T47D (cell line): ENCODE measurements at regions not wholly inside any gene's neighbourhood (a gene's known extent, or its start where the extent isn't known, plus 50 kb on each side); places are given as distances from the start of the nearest gene placed in this dataset.
"Not testable (repeated sequence)": the region's sequence is repeated elsewhere in the genome, so short reads cannot be mapped to it uniquely, and the experiment has no call there.

Experiments used
- DNase-seq, 2 experiments: peaks; one replicate each; pipeline versions ENCODE4 v3.0.0 to v3.0.0-alpha.2; 2011 to 2012; ENCODE audit warnings: low read depth in 1 of 2, low spot score in 1 of 2
- JUND ChIP-seq: IDR thresholded peaks from 2 replicates; pipeline ENCODE4 v1.6.1; 2012; ENCODE audit warnings: low read depth
- in situ Hi-C: cut with HindIII; loops from 2 replicates; pipeline ENCODE4 v1.10.0; 2016; ENCODE audit warnings: low sequenced_read_pairs, low pct_unique_long_range_greater_than_20kb

- no peak for DNase-seq
- in situ Hi-C loops = no loop called here
- no peak for TF ChIP-seq JUND
Measured at GRCh38 chr13:90568165-90568564, 779.3 kb upstream of the MIR17HG start.

- in situ Hi-C loops = no loop called here
- no peak for TF ChIP-seq JUND
- no peak for DNase-seq
Measured at GRCh38 chr13:90576067-90576466, 771.4 kb upstream of the MIR17HG start.

- in situ Hi-C loops = no loop called here
- TF ChIP-seq JUND = no peak
- DNase-seq = no peak
Measured at GRCh38 chr13:90577726-90578125, 769.8 kb upstream of the MIR17HG start.

- in situ Hi-C loops = no loop called here
- DNase-seq = no peak
Measured at GRCh38 chr13:90585392-90585791, 762.1 kb upstream of the MIR17HG start.

GRCh38 chr13:90591260-90591926 is 756.1 kb upstream of the MIR17HG start:
- in situ Hi-C loops = no loop called here
- TF ChIP-seq JUND = no peak
- DNase-seq = peak in 1 of 2 experiments; percentile 5

More at GRCh38 chr13:90585392-90585791, 762.1 kb upstream of the MIR17HG start:
- no peak for TF ChIP-seq JUND

GRCh38 chr13:90591927-90592268 is 755.6 kb upstream of the MIR17HG start:
- TF ChIP-seq JUND = no peak
- in situ Hi-C loops = no loop called here
- no peak for DNase-seq

- in situ Hi-C loops = no loop called here
- DNase-seq = no peak
- TF ChIP-seq JUND = no peak
Measured at GRCh38 chr13:90592943-90593342, 754.5 kb upstream of the MIR17HG start.

- in situ Hi-C loops = no loop called here
- no peak for TF ChIP-seq JUND
- no peak for DNase-seq
Measured at GRCh38 chr13:90594681-90595080, 752.8 kb upstream of the MIR17HG start.

GRCh38 chr13:90605664-90606063 is 741.8 kb upstream of the MIR17HG start:
- DNase-seq = no peak
- no peak for TF ChIP-seq JUND
- in situ Hi-C loops = no loop called here

GRCh38 chr13:90606921-90607320 is 740.6 kb upstream of the MIR17HG start:
- in situ Hi-C loops, DNase-seq: not testable (repeated sequence)

- no peak for TF ChIP-seq JUND
- DNase-seq = no peak
- in situ Hi-C loops = no loop called here
Measured at GRCh38 chr13:90612391-90612790, 735.1 kb upstream of the MIR17HG start.

- in situ Hi-C loops = no loop called here
- DNase-seq = no peak
- no peak for TF ChIP-seq JUND
Measured at GRCh38 chr13:90613076-90613795, 734.3 kb upstream of the MIR17HG start.

- DNase-seq = no peak
- TF ChIP-seq JUND = no peak
- in situ Hi-C loops = no loop called here
Measured at GRCh38 chr13:90615236-90615635, 732.3 kb upstream of the MIR17HG start.

- in situ Hi-C loops = no loop called here
Measured at GRCh38 chr13:90615767-90616166, 731.7 kb upstream of the MIR17HG start.

More at GRCh38 chr13:90615767-90616166, 731.7 kb upstream of the MIR17HG start:
- no peak for TF ChIP-seq JUND
- DNase-seq = no peak
